ENCODE measurements at regions not wholly inside any gene's neighbourhood (a gene's known extent, or its start where the extent isn't known, plus 50 kb on each side); places are given as distances from the start of the nearest gene placed in this dataset.

DNA sequence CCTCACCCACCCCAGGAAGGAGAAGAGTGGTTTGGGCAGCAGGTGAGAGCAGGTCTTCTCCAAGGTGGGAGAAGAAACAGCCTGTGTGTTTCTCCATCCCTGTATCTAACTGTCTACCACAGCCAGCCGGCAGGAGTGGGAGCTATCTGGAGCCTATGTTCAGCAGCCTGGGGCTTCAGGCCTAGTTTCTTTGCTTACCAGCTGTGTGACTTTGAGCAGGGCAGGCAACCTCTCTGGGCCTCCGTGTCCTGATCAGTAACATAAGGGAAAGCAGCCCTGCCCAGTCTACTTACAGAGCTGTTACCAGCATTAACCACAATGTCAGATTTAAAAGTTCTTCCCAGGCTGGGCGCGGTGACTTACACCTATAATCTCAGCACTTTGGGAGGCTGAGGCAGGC lies 450.7 kb upstream of the ZMIZ1 start:
- TF ChIP-seq EZH2 (IDR thresholded peaks at IDR 0.05) (no peak), YY1 (IDR thresholded peaks at IDR 0.05; ENCODE audit: extremely low read depth, insufficient replicate concordance, low read depth, low read length) (no peak), EZH2phosphoT487 (IDR thresholded peaks at IDR 0.05; ENCODE audit: borderline replicate concordance) (no peak)
- ATAC-seq, result no peak
- Histone ChIP-seq H3K9me2 (ENCODE audit: insufficient read depth) (no peaks in the 10 kb centered on the region), H3K4me1 (ENCODE audit: control insufficient read depth in 1 of 2, insufficient read depth in 2 of 2, low read length in 2 of 2) (no peaks in the 10 kb centered on the region; a peak in 1 of 4 replicates), H3K79me2 (ENCODE audit: insufficient read depth, low read length) (no peaks in the 10 kb centered on the region), H3K27ac (ENCODE audit: low read depth, low read length) (no peak overlapping the region), H3K36me3 (ENCODE audit: control insufficient read depth in 1 of 2, insufficient read depth in 2 of 2, low read length in 2 of 2) (no peaks in the 10 kb centered on the region), H3K4me3 (replicated peaks in 1 of 2; ENCODE audit: low read depth in 1 of 2, low read length in 2 of 2) (no peak overlapping the region), H3K4me2 (ENCODE audit: low read length) (no peak overlapping the region), H4K20me1 (ENCODE audit: insufficient read depth) (no peaks in the 10 kb centered on the region), H2AFZ (ENCODE audit: low read depth, low read length, poor library complexity, severe bottlenecking) (no peak overlapping the region), H3K27me3 (ENCODE audit: insufficient read depth, low read length) (peaks cover 6% of the 10 kb centered on the region; the same call in 1 of the 2 replicates), H3K9me3 (ENCODE audit: control insufficient read depth in 1 of 2, insufficient read depth in 1 of 2, low read depth in 1 of 2, low read length in 2 of 2) (no peaks in the 10 kb centered on the region), H3K9ac (ENCODE audit: low read length) (no peak overlapping the region)
- POLR2A ChIA-PET, result no interaction called here
- BruUV-seq (replicated peaks), result no TSS peak
- RAD21 ChIA-PET (ENCODE audit: low non-redundant PET in 1 of 2, low total read pairs in 2 of 2, uncharacterized antibody in 2 of 2, unreplicated experiment in 2 of 2), result no interaction called here
- intact Hi-C loops (cut with micrococcal nuclease), result no loop called here
- DNase-seq (ENCODE audit: low read depth, low spot score), result no peak
- CTCF ChIA-PET, result no interaction called here

DNA sequence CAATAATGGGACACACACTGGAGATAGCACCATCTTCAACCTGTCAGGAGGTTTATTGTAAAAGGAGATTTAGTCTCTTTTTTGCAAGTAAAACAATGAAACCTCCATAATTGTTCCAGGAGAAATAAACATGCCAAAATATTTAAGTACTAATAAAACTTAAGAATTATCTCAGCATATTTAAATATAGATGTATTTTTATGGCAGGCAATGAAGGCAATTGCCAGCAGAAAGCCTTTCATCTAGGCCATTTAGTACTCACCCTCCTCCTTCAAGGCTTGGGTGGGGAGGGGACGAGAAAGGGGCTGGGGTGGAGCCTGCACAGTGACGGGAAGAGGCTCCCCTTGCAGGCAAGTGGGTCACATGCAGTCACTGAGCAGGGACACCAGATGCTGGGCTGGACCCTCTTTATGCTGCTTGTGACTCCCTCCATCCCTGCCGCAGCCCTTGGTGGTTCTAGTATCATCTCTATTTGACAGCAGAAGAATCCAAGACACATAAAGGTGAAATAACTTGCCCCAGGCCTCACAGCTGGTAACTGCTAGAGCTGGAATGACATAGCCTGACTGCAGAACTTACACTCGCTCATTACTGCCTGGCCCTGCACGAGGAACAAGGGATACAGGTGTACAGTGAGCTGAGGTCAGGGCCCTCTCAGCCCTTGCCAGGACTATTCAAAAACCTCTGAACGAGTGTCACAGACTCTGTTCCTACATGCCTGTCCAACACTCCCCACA lies 449.5 kb upstream of the ZMIZ1 start:
- ChIA-PET CTCF (no interaction called here), RAD21 (ENCODE audit: low non-redundant PET in 1 of 2, low total read pairs in 2 of 2, uncharacterized antibody in 2 of 2, unreplicated experiment in 2 of 2) (no interaction called here), POLR2A (no interaction called here)
- H3K9ac ChIP-seq (ENCODE audit: low read length), result no peak overlapping the region
- DNase-seq (ENCODE audit: low read depth, low spot score) (no peak), ATAC-seq (no peak)
- H4K20me1 ChIP-seq (ENCODE audit: insufficient read depth), result no peaks in the 10 kb centered on the region
- H3K27me3 ChIP-seq (ENCODE audit: insufficient read depth, low read length), result peaks cover 6% of the 10 kb centered on the region; the same call in 1 of the 2 replicates
- no peaks in the 10 kb centered on the region for H3K36me3 ChIP-seq (ENCODE audit: control insufficient read depth in 1 of 2, insufficient read depth in 2 of 2, low read length in 2 of 2)
- intact Hi-C loops (cut with micrococcal nuclease), result no loop called here
- peaks cover 6 to 11% of the 10 kb centered on the region in 2 experiments; a peak in 2 of 4 replicates for H3K4me1 ChIP-seq (ENCODE audit: control insufficient read depth in 1 of 2, insufficient read depth in 2 of 2, low read length in 2 of 2)
- no peak overlapping the region for H3K4me2 ChIP-seq (ENCODE audit: low read length)
- no peak for TF ChIP-seq MAX (IDR thresholded peaks at IDR 0.05)
- no peak for TF ChIP-seq SP1 (IDR thresholded peaks at IDR 0.05; ENCODE audit: low read depth)
- TF ChIP-seq ATF3 (IDR thresholded peaks at IDR 0.05), result no peak
- TF ChIP-seq EZH2 (IDR thresholded peaks at IDR 0.05), result no peak
- TF ChIP-seq RAD21 (IDR thresholded peaks at IDR 0.05; ENCODE audit: low read depth), result no peak
- no peak for TF ChIP-seq ZBTB33 (IDR thresholded peaks at IDR 0.05; ENCODE audit: extremely low read depth, insufficient replicate concordance, low read length)
- TF ChIP-seq ZNF274 (IDR thresholded peaks at IDR 0.05; ENCODE audit: low read depth, low read length), result no peak
- TF ChIP-seq POLR2A (IDR thresholded peaks at IDR 0.05; ENCODE audit: borderline replicate concordance, extremely low read depth, insufficient read depth, insufficient read length), result no peak
- no peak for TF ChIP-seq TCF7L2 (IDR thresholded peaks at IDR 0.05; ENCODE audit: borderline replicate concordance, extremely low read depth, insufficient read depth, insufficient read length)
- no peak for TF ChIP-seq SIN3A (IDR thresholded peaks at IDR 0.05; ENCODE audit: low read depth)
- TF ChIP-seq ELF1 (IDR thresholded peaks at IDR 0.05; ENCODE audit: borderline replicate concordance, low read depth), result no peak
- no peak for TF ChIP-seq FOSL1 (IDR thresholded peaks at IDR 0.05; ENCODE audit: low read depth)
- H3K9me2 ChIP-seq (ENCODE audit: insufficient read depth), result no peaks in the 10 kb centered on the region
- no peaks in the 10 kb centered on the region for H3K9me3 ChIP-seq (ENCODE audit: control insufficient read depth in 1 of 2, insufficient read depth in 1 of 2, low read depth in 1 of 2, low read length in 2 of 2)
- no peak overlapping the region for H3K27ac ChIP-seq (ENCODE audit: low read depth, low read length)
- no peaks in the 10 kb centered on the region for H3K79me2 ChIP-seq (ENCODE audit: insufficient read depth, low read length)
- no peak overlapping the region for H3K4me3 ChIP-seq (replicated peaks in 1 of 2; ENCODE audit: low read depth in 1 of 2, low read length in 2 of 2)
- no TSS peak for BruUV-seq (replicated peaks)
- H2AFZ ChIP-seq (ENCODE audit: low read depth, low read length, poor library complexity, severe bottlenecking), result no peak overlapping the region

Measured in HCT116 (cell line).